NCI-H345 (cell line): ENCODE measurements at regions not wholly inside any gene's neighbourhood (a gene's known extent, or its start where the extent isn't known, plus 50 kb on each side); places are given as distances from the start of the nearest gene placed in this dataset.

Experiments
- DNase-seq: peaks from one replicate; lab custom pipeline; 2025; lab: John Stamatoyannopoulos, UW

DNA sequence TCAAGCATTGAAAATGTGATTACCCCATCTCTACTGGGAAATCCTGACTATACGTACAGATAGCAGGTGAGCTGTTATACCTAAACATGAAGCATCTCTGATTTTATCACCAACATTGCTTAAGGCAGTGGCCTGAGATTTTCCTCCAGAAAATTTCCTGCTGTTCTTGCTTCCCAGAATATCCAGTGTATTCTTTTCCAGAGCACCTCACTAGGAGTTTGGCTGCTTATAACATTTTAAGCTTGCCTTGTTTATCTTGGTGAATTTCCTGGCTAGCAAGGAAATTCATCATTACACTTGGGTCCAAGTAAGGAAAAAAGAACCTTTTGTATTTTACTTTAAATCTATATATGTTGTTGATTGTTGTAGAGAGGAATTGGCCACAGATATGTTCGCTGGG is 73.0 kb upstream of the CLCN4 start:
- no peak for DNase-seq

DNA sequence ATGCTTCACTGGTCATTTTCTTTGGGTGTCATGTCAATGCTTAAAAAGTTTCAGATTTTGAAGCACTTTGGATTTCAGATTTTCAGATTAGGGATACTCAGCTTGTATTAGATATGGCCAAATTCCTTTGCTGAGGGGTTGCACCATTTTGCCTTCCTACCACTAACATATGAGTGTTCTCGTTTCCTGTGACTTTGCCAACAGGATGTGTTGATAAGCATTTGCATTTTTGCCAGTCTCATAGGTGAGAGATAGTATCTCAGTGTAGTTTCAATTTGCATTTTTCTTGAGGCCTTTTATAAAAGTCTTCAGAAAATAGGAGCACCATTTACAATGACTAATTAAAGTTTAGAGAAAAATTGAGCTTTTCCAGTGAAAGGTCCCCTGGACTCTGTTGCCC is 71.6 kb upstream of the CLCN4 start:
- no peak for DNase-seq

DNA sequence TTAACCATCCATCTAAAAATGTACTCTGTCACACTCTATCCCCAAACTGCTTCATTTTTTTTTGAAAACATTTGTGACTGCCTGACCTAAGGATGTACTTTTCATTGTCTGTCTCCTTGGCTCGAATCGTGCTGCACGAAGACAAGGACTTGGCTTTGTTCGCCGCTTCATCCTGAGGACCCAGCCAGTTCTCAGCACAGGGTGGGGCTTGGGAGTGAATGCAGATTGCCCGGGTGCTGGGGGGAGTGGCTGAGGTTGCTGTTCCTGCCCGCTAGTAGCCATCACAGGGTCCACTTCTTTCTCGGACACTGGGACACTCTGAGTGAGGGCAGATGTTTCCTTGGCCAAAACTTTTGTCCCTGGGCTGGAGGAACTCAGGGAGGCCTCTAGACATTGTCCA is 70.1 kb upstream of the CLCN4 start:
- no peak for DNase-seq

DNA sequence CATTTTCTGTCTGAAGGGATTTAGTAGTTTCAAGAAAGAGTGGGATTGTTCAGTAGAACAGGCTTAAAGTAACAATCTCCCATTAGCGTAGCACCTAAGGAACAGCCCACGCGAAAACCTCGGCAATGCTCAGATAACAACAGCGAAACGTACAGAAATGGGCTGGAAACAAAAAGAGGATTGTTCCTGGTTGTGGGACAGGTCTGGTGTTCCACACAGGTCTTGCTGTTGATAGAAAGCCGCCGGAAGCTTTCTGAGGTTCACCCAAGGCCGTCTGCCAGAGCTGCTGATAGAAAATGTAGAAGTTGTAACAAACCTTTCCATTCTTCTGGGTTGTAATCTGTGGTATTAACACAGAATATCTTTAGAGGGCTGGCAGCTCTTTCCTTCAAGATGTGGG is 69.4 kb upstream of the CLCN4 start:
- DNase-seq: no peak

DNA sequence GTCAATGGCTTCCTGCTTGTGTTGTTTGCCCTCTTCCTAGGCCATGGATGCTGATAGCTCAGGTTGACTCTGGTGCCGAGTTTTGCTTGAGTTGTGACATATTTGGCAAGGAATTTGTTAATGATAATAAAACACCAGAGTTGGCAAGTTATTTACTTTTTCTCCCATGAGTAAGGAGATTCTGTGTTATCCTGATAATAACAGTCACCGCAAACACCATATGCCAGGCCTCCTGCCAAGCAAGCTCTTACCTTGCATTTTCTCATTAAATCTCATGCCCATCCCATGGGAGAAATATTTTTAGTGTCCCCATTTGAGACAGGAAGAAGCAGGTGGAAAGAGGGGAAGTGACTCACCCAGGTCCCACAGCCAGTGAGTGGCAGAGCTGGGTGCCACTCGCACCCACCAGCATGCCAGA is 67.4 kb upstream of the CLCN4 start:
- DNase-seq: no peak

DNA sequence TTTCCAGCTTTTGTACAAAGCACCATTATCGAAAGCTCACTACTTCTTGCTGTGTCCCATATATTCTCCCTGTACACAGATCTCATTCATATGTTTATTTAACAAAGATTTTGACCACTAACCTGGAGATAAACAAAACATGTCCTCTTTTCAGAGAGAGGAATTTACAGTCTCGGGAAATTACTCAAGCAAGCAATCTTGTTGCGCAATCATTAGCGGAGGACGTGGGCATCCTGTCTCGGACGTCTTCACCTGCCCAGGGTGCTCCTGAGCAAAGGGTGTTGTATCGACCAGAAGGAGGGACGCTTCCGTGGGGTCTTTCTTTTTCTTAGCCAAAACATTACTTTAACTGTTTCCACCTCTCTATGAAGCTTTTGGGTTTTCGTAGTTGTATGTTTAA is 66.5 kb upstream of the CLCN4 start:
- no peak for DNase-seq

GRCh38 chrX:10095246-10095645 is 61.5 kb upstream of the CLCN4 start:
- no peak for DNase-seq

GRCh38 chrX:10095698-10096432 is 60.9 kb upstream of the CLCN4 start:
- DNase-seq: no peak

DNA sequence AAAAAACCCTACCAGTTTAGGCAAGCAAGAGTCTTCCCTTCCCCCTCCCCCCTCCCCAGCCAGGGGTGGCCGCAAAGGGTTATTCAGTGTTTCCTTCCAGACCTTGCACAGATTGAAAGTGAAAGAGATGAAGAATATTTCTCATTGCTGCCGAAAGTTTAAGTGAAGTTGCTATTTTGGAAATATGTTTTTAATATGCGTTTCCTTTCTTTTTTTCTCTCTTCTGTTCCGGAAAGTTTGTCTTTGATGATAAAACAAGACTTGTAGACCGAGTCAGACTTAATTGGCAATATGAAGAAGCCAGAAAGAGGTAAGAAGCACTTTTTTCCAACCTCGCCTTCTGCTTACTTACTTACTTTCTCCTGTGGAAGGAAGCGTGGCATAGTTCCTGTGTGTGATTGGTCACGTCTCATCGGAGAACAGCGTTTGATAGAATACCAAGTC is 58.5 kb upstream of the CLCN4 start:
- DNase-seq: no peak

- DNase-seq: no peak
These were observed 57.4 kb upstream of the CLCN4 start for GRCh38 chrX:10099411-10099810.

DNA sequence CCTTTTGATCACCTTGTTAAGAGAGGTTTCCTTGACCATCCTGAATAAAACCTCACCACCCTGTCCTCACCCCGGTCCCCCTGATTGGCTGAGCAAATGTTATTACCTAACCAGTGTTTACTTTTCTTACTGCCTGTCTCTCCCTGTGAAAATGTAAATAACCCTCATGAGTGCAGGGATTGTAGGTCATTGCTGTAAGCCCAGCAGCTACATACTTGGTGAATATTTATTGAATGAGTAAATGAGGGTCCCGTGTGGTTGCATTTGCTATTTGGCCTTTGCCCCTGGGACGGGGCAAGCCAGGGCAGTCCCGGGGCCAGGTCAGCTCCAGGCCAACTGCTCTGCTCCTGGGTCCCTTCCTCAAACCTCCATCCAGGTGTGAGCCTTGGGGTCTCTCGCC is 55.5 kb upstream of the CLCN4 start:
- no peak for DNase-seq

- no peak for DNase-seq
These were observed 54.6 kb upstream of the CLCN4 start for GRCh38 chrX:10102046-10102704.

DNA sequence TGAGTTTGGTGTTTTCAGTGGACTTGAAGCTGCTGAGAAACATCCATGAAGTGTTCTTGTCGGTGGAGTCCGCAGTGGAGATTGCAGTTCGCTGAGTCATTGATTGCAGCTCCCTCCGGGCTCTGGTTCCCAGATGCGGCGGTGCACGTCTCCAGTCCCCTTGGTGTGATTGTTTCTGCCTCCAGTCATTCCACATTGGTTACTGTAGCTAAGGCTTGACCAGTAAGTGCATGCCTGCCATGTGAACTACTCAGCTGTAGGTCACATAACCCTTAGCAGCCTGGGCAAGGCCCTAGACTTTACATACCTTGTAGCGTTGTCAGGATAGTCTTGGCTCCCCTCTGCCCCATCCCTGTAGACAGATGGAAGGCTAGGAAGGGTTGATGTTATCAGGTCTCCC is 53.8 kb upstream of the CLCN4 start:
- DNase-seq: no peak

- no peak for DNase-seq
These were observed 51.7 kb upstream of the CLCN4 start for GRCh38 chrX:10104958-10105658.

GRCh38 chrX:10106806-10107205 is 50.0 kb upstream of the CLCN4 start:
- DNase-seq: no peak
